Stimulated activated CD4-positive, alpha-beta T cell treated with anti-CD3 and anti-CD28 coated beads, Interleukin-2, amount 100 ng/mL, for 4 hours (primary cell): ENCODE measurements at regions not wholly inside any gene's neighbourhood (a gene's known extent, or its start where the extent isn't known, plus 50 kb on each side); places are given as distances from the start of the nearest gene placed in this dataset.

Experiments
- DNase-seq: peaks from one replicate; pipeline ENCODE4 v3.0.0-alpha.2; 2020; ENCODE audit warnings: low read depth

GRCh38 chr16:79788949-79789348 is 188.4 kb upstream of the MAF start:
- DNase-seq = no peak

DNA sequence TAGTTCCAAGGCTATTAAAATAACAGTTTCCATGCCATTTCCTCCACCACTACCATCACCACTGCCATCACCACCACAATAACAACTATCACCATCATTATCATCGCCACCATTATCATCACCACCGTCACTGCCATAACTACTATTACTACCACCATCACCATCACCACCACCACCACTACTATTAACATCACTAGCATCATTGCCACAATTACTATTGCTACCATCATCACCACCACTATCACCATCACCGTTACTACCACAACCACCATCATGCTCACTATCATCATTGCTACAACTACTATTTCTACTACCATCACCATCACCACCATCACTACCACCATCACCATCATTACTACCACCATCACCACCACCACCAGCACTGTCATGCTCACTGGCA is 185.9 kb upstream of the MAF start:
- DNase-seq = no peak

DNA sequence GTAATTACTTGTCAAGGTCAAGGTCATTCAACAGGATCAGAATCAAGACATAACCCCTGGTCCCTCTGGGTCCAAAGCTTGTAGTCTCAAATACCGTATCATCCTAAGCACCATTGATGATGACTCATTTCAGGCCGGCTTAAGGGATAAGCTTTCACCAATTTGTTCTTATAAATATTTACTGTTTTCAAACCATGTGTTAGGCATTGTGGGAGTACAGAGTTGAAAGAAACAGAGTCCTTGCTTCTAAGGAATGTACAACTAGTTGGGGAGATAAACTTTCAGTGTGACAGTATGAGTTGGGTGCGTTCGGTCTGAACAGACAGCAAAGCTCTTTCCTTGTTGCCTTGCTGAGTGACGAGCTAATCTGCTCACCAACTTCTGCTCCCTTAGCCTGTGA is 183.5 kb upstream of the MAF start:
- no peak for DNase-seq

DNA sequence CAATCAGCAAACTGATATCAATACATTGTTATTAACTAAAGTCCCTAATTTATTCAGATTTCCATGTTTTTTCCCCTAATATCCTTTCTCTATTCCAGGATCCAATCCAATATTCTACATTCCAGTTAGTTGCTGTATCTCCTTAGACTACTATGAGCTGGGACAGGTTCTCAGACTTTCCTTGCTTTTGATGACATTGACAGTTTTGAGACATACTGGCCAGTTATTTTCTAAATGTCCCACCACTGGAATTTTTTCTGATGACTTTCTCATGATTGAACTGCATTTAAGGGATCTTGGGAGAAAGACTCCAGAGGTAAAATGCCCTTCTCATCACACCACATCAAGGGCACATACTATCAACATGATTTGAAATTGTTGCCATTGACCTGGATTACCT is 177.1 kb upstream of the MAF start:
- DNase-seq = no peak

DNA sequence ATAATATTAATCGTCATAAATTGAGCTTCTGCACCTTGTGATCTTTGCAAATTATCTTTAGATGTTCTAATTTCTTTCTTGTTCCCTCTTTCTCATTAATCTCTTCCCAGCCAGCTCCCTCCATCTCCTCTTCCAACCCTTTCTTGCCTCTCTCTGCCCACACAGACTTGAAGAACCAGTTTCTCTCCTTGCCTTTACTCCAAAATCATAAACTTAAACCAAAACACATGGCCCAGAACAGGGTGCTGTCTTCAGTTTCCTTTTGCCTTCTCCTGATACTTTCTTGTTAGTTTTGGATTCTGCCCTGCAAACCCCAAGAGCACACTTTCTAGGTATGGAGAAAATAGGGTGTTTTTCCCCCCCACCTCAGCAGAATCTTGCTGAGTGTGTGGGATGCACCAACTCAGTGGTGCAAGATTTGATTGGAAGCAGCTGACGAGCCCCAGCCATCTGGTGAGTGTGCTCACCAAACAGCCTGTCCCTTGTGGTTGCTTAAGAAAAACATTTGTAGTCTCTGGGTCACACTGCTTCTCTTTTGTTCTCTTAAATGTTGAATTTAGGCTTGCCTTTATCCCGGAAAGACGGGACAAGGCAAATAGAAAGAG is 175.8 kb upstream of the MAF start:
- no peak for DNase-seq

- DNase-seq = no peak
These were observed 172.2 kb upstream of the MAF start for GRCh38 chr16:79772784-79773183.

GRCh38 chr16:79772048-79772447 is 171.5 kb upstream of the MAF start:
- DNase-seq = no peak

GRCh38 chr16:79770244-79771064 is 169.9 kb upstream of the MAF start:
- peak; percentile 40 for DNase-seq

- no peak for DNase-seq
These were observed 169.3 kb upstream of the MAF start for GRCh38 chr16:79769928-79770243.

GRCh38 chr16:79769270-79769927 is 168.9 kb upstream of the MAF start:
- DNase-seq = no peak

DNA sequence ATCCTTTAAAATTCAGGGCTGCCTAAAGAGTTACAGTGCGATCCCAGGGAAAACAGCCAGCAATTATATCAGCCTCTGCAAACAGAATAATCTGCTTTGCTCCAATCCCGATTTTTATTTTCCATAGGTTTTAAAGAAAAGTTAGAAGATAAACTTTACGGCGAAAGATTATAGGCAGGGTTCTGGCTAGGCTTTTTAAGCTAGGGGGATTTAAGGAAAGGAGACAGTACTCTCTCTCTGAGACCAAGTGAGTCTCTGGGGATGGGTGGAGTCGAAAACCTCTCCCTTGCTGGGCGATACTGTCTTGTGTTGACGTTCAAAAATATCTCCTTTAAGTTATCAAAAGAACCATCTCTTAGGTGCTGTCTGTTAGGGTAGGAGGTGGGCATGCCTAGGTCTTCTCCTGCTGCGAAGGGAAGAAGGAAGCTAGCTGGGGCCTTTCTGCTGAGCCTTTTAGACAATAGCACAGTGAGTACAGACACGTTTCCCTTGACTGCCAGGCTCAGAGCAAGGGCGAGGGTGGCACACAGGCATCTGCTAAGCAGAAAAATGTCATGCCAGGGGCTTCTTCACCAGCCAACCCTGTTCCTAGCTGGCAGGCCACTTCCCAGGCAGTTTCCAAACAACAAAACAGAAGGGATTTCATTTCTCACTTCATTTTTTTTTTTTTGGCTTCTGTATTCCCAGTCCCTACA is 167.9 kb upstream of the MAF start:
- no peak for DNase-seq

DNA sequence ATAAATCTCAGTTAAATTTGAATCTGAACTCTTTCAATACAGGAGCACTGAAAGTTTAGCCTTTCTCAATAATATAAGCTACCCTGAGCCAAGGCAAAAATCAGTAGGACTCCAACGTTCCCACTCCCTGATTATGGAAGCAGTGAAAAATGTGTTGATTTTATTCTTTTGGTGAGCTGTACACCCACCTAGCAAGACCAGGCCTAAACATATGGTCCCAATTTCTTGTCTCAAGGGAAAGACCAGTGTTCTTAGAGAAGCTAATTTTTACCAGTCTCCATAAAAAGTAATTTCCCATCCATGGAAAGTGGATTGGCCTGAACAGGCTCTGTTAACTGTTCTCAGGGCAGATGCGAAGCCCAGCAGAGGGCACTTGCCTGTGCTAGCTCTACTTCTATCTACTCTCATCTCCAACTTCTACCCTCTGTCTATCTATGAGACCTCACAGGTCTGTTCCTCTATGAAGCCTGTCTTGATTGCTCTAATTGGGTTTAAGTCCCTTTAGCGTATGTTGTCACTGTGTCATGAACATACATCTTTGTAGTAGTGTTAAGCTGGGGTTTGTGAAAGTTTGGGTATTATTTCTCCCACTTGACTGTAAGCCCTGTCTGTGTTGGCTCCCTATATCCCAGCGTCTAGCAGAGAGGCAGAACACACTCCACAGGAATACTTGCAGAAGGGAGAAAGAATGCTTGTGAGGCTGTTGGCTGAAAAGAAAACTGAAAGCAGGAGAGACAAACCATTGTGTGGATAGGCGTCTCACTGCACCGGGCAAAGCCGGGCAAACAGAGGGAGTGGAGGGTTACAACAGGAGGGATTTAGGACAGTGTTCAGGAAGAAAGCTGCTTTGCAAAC is 167.1 kb upstream of the MAF start:
- no peak for DNase-seq

GRCh38 chr16:79765901-79766394 is 165.4 kb upstream of the MAF start:
- no peak for DNase-seq

GRCh38 chr16:79765431-79765830 is 164.9 kb upstream of the MAF start:
- no peak for DNase-seq

DNA sequence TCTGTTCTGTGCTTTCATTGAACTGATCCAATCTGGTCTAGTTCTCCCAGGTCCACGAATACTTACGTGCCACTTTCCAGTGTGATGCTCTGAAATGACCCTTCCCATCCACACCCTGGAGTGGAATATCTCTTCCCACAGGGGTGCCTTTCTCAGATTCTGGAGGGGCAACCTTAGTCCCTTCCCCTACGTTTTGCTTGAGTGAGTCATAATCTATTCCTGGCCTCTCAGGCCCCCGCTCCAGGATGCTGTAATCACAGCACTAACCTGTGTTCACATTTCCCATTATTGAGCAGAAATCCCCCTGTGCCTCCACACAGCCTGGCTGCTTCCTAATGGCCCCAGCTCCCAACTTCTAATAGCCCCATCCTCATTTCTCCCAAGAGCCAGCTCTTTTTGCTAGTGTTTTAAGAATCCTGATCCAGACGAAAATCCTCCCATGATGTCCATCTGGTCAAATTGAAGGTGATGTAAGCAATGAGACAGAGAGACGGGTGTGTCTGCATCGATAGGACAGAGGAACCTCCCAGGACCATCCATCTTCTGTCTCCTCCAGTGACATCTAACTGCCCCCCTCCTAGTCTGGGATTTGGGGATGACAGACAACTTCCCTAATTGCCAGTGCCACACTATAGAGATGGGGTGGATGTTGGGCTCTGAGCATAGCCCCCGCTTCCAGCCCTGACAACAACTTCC is 164.0 kb upstream of the MAF start:
- no peak for DNase-seq

DNA sequence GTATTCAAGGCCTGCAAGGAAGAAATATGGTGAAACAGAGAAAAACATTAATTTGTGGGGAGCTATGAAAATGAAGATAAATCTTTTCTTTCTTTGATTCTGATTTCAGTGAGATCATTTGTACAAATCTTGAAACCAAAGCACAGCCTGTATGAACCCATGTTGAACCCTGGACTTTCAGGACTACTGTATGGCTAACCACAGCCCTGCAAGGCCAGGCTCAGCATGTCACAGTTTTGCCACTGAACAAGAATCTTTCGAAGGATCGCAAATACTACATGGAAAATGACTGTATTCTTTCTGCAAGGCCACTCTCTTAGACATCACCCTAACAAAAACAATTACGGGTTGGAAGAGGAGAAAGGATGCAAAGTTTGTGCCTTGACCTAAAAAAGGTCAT is 161.7 kb upstream of the MAF start:
- no peak for DNase-seq

DNA sequence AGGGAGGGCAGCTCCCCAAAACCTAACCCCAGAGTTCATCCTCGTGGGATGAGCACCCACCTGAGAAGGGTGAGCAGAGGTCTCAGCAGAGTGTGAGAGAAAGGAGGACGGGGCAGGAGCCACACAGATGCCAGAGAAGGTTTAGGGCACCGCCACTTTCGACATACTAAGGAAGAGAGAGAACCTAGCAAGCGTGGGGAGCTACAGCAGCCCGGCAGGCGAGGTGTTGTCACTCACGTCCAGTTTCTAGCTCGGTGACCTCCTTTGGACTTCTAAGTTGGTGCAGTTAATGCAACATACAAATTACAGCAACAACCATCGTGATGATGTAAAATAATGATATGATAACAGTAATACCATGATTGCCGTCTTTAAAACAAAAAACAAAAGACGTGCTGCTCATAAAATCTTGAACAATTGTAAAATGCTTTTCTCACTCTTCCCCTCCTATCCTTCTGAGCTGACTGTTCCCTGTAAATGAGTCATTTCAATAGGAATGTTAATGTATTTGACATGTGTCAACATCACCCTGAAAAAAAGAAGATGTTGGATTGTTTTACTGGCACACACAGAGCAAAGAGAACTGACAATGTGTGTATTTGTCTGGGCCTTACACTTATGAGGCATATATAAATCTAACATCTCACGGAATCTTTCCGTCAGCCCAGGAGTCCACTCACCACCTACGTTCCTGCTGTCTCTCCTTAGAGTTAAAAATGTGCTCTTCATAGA is 158.2 kb upstream of the MAF start:
- no peak for DNase-seq

GRCh38 chr16:79757968-79758367 is 157.4 kb upstream of the MAF start:
- DNase-seq = no peak

DNA sequence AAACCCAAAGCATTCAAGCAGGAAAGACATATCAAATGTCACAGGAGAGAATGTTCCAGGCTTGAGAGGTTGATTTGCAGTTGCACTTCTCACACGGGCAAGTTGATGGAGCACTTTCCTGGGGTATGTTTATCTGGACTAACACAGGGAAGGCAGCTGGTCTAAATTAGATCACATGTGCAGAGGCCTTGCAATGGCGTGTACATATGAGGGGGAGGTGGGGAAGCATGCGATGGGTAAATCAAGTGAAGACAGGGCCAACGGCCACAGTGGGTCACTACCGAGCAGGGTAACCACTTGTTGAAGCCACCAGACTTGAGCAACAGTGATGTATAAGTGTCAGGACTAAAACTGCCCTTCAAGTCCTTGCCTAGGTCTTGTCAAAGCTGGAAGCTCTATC is 156.6 kb upstream of the MAF start:
- no peak for DNase-seq

DNA sequence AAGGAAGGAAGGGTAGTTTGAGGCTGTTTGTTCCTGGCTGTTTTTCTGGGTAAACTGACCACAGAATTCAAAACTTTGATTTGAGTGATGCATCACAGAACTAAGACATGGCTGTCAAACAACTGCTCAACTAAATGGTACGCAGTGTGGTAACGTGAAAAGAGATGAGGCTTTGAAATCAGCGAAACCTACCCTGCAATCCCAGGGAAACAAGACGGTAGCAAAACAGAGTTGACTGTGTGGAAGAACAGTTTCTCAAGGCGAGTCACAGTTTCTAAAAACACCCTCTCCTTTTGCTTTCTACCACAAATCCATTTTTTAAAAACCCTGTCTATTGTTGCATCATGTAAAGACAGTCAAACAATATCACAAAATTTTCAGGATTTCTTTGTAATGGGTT is 156.0 kb upstream of the MAF start:
- DNase-seq = no peak

DNA sequence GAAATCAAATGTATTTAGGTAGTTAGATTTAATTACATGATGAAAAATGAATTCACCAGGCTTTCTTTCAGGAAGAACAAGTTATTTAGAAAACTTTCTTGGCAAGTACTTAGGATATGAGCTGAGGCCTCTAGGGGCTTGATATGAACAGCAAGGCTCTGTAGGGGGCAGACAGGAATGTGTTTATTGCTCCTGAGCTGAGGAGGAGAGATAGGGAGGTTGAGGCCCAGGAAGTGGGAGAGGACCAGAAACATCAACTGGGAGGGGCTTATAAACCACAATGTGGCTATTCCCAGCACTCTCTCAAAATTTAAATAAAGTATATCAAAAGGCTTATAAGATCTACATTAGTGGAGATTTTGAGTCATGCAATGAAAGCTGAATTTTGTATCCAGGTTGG is 154.0 kb upstream of the MAF start:
- no peak for DNase-seq
